ENCODE measurements at regions not wholly inside any gene's neighbourhood (a gene's known extent, or its start where the extent isn't known, plus 50 kb on each side); places are given as distances from the start of the nearest gene placed in this dataset.
"Not testable (repeated sequence)": the region's sequence is repeated elsewhere in the genome, so short reads cannot be mapped to it uniquely, and the experiment has no call there.

DNA sequence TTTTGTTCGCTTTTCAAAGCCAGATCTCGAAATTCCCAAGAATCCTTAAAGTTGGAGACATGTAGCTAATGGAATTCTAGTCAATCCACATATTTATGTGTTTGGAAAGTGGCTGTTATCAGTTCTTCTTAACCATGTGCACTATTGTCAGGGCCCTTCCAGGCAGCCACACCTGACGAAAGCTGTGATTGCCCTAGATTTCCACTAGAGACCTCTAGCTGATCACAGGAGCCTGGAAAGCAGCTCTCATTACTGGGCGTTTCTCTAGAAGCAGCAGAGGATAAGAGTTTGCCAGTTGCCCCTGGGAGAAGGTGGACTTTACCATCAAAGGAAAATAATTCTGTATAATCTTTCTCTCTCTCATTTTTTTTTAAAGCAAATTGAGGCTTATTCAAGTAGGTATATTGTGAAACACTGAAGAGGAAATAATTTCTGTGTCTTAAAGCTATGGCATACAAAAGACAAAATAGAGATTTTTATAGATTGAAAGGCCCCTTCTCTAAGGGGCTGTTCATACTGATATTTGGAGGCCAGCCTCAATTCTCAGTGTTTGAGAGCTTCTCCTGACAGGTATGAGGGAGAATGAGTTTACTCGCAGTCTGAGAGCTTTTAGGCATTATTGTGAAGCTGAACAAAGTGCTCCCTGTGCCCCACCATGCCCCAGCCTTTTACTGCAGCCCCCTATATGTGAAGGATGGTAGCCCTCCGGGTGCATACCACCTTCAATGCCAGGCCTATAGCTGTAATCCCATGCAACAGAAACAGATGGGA lies 405.4 kb upstream of the ACTBL2 start:
- no peak overlapping the region for H3K27ac ChIP-seq
- TF ChIP-seq, protein P1, sequence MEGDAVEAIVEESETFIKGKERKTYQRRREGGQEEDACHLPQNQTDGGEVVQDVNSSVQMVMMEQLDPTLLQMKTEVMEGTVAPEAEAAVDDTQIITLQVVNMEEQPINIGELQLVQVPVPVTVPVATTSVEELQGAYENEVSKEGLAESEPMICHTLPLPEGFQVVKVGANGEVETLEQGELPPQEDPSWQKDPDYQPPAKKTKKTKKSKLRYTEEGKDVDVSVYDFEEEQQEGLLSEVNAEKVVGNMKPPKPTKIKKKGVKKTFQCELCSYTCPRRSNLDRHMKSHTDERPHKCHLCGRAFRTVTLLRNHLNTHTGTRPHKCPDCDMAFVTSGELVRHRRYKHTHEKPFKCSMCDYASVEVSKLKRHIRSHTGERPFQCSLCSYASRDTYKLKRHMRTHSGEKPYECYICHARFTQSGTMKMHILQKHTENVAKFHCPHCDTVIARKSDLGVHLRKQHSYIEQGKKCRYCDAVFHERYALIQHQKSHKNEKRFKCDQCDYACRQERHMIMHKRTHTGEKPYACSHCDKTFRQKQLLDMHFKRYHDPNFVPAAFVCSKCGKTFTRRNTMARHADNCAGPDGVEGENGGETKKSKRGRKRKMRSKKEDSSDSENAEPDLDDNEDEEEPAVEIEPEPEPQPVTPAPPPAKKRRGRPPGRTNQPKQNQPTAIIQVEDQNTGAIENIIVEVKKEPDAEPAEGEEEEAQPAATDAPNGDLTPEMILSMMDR (IDR thresholded peaks at IDR 0.05): peak; percentile 76
- no peak for TF ChIP-seq ZFX (IDR thresholded peaks at IDR 0.05; ENCODE audit: borderline replicate concordance)

DNA sequence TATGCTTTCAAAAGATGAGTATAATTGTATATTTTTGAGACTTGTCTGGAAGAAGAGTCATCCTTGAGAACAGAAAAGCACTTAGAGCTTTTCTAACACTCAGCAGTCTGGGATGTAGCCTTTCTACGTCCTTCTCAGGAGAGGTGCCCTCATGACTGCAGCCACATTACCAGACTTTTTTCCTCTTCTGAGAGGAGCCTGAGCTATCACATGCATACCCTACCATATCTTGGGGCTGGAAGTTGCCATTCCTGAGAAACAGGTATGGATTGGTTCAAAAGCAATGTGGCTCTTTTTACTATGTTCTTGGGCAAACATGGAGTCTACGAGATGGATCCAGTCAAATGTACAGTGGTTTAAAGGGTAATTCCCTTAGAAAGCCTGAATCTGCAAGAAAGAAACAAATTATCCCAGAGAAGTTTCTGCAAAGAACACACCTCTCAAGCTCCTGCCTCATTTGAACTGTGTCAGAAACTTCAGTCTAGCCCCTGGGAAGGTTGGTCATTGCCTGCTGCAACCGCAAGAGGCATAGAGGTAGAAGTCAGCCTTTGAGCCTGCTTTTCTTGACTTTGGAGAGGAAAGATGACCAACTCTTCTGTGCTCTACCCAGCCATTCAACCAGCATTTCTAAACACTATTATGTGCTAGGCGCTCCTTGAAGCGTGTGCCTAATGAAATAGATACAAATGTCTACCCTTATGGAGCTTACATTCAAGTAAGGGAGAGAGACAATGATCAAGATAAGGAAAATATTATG lies 401.9 kb upstream of the ACTBL2 start:
- TF ChIP-seq ZFX (IDR thresholded peaks at IDR 0.05; ENCODE audit: borderline replicate concordance): no peak
- TF ChIP-seq, protein P1 (IDR thresholded peaks at IDR 0.05): no peak
- H3K27ac ChIP-seq: no peak overlapping the region

DNA sequence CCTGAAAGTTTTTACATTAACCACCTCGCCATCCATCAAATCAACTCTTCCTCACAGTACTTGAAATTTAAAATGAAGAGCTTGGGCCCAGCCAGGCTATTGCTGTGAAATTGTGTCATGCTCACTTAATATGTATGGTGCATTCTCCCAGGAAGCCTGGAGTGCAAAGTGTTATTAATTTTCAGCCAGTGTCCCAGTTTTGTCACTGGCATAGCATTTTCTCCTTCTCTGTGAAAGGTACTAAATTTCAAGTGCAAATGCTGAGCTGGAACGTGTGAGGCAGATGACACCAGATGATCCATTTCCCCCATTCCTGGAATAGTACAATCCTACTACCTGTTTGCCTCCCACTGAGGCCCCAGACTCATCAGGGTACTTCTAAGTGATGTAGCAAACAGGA lies 397.6 kb upstream of the ACTBL2 start:
- TF ChIP-seq ZFX (IDR thresholded peaks at IDR 0.05; ENCODE audit: borderline replicate concordance): no peak
- TF ChIP-seq, protein P1 (IDR thresholded peaks at IDR 0.05): no peak
- no peak overlapping the region for H3K27ac ChIP-seq

DNA sequence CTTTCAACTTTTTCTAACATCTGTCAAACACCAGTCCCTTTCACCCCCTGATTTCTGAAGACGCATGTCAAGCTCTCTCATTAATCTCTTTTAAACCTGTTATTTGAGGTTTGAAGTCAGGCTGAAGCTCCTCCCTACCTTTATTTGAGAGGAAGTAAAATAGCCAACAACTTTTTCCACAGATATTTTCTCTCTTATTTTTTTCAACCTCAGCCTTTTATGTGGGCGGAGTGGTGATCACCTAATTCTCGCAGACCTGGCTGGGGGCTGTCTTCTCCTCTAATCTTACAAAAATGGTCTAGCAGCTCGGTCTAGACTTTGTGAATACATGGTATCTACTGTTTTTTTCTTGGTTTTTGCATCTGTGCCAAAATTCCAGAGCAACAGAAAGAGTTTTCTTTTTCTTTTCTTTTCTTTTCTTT lies 395.7 kb upstream of the ACTBL2 start:
- TF ChIP-seq ZFX (IDR thresholded peaks at IDR 0.05; ENCODE audit: borderline replicate concordance): no peak
- TF ChIP-seq, protein P1 (IDR thresholded peaks at IDR 0.05): no peak
- no peak overlapping the region for H3K27ac ChIP-seq

DNA sequence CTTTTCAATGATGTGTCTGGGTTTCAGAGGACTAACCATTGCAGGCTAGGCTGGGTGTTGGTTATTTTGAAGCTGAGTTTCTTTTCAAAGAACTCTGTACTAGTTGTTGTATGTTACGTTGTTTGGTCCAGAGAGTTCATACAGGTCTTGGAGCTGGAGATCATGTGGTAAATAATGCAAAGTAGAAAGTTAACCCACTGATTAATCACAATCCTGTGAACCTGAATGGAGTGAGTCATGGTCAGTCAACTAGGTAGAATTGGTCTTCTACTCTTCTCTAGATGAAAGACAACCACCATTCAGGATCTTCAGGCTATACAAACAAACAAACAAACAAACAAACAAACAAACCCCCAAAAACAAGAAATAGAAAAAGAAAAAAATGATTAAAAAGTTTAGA lies 388.9 kb upstream of the ACTBL2 start:
- H3K27ac ChIP-seq: no peak overlapping the region
- TF ChIP-seq ZFX (IDR thresholded peaks at IDR 0.05; ENCODE audit: borderline replicate concordance): no peak
- TF ChIP-seq, protein P1 (IDR thresholded peaks at IDR 0.05): no peak

DNA sequence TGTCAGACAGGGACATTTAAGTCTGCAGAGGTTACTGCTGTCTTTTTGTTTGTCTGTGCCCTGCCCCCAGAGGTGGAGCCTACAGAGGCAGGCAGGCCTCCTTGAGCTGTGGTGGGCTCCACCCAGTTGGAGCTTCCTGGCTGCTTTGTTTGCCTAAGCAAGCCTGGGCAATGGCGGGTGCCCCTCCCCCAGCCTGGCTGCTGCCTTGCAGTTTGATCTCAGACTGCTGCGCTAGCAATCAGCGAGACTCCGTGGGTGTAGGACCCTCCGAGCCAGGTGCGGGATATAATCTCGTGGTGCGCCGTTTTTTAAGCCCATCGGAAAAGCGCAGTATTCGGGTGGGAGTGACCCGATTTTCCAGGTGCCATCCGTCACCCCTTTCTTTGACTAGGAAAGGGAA lies 387.7 kb upstream of the ACTBL2 start:
- not testable (repeated sequence) for H3K27ac ChIP-seq

DNA sequence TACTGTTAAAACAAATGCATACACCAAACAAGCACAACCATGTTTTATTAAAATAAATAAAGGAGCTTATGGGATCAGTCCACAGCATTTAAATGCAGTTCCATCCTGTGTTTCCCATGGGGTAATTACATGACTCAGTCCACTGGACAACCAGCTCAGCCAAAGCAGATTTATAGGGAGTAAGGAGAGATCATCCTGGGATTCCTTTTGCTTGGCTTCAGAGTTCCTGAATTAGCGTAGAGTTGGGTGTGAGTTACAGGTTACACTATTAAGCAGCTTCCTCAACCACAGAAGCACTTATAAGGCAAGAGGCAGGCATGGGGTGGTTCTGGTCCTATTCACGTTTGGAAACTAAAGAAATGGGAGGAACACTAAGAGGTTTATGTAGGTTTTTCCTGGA lies 381.1 kb upstream of the ACTBL2 start:
- TF ChIP-seq, protein P1 (IDR thresholded peaks at IDR 0.05): no peak
- no peak for TF ChIP-seq ZFX (IDR thresholded peaks at IDR 0.05; ENCODE audit: borderline replicate concordance)
- no peak overlapping the region for H3K27ac ChIP-seq

All from 22Rv1 (cell line).